ENCODE measurements at regions not wholly inside any gene's neighbourhood (a gene's known extent, or its start where the extent isn't known, plus 50 kb on each side); places are given as distances from the start of the nearest gene placed in this dataset.
"Not testable (repeated sequence)": the region's sequence is repeated elsewhere in the genome, so short reads cannot be mapped to it uniquely, and the experiment has no call there.

- DNase-seq: no peak
Measured at GRCh38 chr3:22334996-22335395, 584.0 kb upstream of the ZNF385D start.

- no peak for DNase-seq
Measured at GRCh38 chr3:22349215-22349851, 598.3 kb upstream of the ZNF385D start.

GRCh38 chr3:22351806-22352205, 600.8 kb upstream of the ZNF385D start:
- DNase-seq: no peak

DNA sequence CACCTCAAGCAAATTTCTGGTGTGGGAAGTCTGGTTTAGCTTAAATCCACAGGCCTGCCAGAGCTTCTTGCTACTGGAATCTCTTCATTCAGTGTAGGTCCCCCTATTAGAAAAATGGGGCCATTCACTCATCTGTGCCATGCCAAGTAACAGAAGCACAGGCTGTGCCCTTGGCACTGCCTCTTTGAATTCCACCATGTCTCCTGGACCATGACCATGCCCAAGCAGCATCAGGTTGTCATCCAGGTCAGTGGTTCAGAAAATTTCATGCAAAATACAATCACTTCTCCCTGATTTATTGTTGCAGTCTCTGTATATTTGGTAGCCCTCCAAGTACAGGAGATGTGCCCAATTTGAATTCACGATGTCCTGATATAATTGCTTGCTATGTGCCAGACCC, 602.1 kb upstream of the ZNF385D start:
- DNase-seq: no peak

DNA sequence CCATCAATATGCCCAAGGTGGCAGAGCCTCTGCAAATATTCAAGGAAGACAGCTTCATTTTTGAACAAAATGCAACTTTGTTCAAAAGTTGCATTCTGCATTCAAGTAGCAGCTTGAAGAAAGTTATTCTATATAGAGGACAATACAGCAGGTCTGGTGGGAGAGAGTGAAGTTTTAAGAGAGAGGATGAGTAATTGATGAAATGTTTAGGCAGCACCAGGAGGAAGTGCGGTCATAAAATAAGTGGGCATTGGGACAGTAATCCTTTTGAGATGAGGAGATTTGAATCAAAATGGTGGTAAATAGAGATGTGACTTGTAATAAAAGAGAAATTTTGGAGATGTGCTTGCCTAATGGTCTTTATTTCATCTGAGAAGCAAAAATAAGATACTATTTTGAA, 607.3 kb upstream of the ZNF385D start:
- DNase-seq: no peak

DNA sequence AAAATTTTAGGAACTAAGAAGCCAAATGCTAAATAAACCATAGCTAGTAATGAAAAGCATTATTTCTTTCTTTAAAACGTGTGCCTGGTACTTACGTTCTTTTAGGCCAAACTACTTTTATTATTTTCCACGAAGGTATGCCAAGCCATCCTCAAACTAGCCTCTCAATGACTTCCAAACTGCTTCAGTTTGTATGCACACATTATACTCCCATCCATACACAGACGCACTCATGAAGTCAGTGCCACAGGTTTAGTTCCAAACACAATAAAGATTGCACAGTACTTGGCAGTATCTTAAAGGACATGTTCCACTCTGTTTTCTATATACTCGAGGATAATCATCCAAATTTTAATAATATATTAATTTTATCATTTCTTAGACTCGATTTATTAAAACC, 609.2 kb upstream of the ZNF385D start:
- DNase-seq: no peak

DNA sequence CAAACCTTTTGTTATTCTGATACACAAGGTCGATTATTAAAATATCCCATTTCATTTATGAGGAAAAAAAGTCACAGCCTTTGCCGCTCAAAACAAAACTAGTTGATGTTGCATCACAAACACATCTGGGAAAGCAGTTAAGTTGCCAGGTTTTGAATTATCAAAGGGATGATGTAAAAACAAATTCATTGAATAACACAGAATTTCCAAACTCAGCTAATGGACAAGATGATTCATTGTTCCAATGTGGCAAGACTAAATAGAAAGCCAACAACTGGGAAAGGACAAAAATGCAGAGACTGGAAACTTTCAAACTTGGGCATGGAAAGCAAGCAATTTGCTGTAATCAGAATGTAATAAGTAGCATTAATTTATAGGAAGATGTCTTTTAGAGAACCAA, 610.0 kb upstream of the ZNF385D start:
- no peak for DNase-seq

DNA sequence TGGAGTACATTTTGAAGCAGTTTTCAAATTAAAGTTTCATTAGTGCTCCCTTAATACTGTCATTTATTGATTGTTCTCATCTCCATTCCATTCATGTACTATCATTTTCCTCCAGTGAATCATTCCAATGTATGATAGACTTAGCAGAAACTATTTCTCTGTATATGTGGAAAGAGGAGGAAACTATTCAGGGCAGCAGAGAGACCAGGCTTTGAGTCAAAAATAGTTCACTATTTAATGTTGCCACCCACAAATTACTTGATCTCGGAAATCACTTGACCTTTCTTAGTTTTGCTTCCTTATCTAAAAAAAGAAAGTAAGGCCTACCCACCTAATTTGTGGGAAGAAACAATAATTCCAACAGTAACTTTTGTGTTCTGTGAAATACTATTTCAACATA, 610.5 kb upstream of the ZNF385D start:
- DNase-seq: no peak

- no peak for DNase-seq
Measured at GRCh38 chr3:22364851-22365250, 613.8 kb upstream of the ZNF385D start.

DNA sequence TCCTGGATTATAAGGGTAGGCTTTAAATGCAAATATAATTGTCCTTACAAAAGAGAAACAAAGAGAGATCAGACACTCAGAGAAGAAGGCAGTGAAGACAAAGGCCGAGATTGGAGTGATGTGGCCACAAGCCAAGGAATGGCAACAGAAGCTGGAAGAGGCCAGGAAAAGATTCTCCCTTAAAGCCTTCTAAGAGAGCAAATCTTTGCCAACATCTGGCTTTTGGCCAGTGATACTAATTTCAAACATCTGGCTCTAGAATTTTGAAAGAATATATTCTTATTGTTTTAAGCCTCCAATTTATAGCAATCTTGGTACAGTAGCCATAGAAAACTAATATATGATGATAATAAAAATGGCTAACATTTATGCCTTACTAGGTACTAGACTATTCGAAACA, 615.8 kb upstream of the ZNF385D start:
- no peak for DNase-seq

DNA sequence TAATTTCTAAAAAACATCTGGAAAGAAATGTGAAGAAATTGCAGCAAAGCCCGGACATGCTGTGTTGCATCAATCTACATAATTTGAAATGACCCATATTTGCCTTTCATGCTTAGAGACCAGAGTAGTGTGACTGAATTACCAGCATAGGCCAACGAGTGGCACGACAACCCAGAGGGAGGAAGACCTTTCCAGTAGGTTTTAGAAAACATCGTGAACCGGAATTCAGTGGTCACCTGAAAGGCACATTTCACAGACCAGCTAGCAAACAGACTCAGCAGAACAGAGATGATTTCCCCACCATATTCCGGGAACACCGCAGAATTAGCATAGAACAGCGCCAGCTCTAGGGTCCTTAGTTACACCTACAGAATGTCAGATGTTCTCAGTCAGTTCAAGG, 620.0 kb upstream of the ZNF385D start:
- no peak for DNase-seq

- DNase-seq: no peak
Measured at GRCh38 chr3:22371607-22372291, 620.7 kb upstream of the ZNF385D start.

DNA sequence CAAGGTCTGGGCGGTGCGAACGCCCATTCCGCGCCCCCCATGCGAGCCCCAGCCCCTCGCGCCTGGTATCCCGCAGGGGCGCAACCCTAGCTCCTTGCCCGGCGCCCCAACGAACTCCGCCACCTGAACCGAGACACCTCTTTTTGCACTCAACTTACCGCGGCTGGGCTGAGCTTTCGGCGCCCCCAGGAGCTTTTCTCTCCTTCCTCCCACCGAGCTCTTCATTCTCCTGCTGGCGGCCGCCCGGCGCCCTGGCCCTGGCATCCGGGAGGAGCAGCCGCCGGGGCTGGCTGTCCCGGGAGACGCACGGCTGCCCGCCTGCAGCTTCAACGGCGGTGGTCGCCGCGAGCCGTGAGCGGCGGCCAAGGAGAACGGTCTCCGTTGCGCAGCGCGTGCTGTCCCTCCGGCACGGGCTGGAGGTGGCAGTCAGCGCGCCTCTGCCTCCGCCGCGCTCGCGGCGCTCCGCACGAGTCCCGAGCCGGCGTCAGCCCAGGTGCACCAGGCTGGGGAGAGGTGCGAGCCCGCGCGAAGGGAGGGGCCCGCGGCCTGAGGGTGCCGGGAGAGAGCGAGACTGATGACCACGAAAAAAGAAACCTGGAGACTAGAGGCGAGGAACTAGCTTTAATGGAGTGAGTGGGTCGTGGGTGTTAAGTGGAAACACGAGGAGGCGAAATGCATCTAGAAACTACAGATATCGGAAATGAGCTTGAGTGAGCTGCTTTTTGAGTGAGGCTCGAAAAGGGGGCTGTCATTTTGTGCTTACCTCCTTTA, 621.5 kb upstream of the ZNF385D start:
- no peak for DNase-seq

- DNase-seq: no peak
Measured at GRCh38 chr3:22373182-22373581, 622.2 kb upstream of the ZNF385D start.

DNA sequence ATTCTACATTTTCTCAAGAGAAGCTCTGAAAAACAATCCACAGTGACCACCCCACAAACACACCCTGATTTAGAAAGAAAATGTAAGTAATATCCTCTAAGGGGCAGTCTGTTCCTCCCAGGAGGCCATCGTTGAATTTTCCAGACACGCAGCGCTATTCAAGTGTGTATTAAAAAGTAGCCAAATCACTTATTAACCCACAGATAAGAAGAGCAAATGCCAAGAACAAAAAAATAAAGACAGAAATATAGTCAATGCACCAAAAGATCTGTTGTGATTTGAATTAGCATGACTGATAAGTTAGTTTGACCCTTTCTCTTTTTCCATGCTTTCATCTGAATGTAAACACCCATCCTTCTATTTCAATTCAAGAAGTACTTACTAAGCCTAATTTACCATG, 622.8 kb upstream of the ZNF385D start:
- DNase-seq: no peak

DNA sequence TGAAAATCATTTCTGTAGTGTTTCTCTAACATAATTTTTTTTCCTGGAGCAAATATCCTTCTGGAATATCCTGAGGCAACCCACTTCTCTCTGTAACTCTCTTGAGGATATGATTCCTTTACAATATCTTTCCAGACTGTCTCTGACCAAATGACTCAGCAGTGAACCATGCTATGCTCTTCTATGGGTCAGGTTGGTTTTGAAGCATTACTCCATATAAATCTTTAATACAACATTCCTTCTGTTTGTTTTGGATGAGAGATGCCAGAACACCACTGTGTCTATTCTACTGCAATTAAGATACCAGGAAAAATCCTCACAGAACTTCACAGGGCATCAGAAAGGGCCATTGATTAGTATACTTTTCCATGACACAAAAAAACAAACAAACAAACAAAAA, 626.4 kb upstream of the ZNF385D start:
- DNase-seq: no peak

GRCh38 chr3:22378869-22379268, 627.9 kb upstream of the ZNF385D start:
- DNase-seq: no peak

DNA sequence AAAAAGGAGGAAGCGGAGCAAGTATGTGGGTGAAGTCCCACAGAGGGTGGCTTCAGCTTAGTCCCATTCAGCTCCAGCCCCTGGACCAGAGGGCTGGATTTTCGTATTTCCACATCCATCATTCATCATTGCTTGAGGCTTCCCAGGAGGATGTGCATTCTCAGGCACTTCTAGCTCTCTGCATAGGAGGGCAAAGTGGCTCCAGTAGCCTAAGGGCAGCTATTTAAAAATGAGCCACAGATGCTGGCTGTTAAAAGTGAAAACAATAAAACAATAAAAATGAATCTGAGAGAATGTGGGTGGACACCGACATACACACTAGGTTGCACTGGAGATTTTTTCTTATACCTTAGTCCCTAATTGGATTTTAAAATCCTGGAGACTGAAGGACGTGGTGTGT, 629.2 kb upstream of the ZNF385D start:
- no peak for DNase-seq

DNA sequence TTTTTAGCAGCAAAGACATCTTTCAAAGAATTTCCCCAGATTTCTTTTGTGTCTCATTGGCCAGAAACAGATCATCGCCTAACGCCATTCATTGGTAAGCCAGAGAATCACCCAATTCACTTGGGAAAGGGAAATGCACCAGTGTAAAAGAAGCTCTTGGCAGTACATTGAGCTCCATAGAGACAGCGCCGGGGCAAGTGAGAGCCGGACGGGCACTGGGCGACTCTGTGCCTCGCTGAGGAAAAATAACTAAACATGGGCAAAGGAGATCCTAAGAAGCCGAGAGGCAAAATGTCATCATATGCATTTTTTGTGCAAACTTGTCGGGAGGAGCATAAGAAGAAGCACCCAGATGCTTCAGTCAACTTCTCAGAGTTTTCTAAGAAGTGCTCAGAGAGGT, 630.6 kb upstream of the ZNF385D start:
- not testable (repeated sequence) for DNase-seq

GRCh38 chr3:22383285-22383684, 632.3 kb upstream of the ZNF385D start:
- DNase-seq: no peak

GRCh38 chr3:22386107-22386506, 635.1 kb upstream of the ZNF385D start:
- no peak for DNase-seq

GRCh38 chr3:22392286-22392685, 641.3 kb upstream of the ZNF385D start:
- no peak for DNase-seq

- no peak for DNase-seq
Measured at GRCh38 chr3:22392859-22393258, 641.8 kb upstream of the ZNF385D start.

GRCh38 chr3:22399566-22399965, 648.6 kb upstream of the ZNF385D start:
- DNase-seq: no peak
